Activated CD8-positive, alpha-beta memory T cell treated with anti-CD3 and anti-CD28 coated beads for 36 hours (primary cell): ENCODE measurements at regions not wholly inside any gene's neighbourhood (a gene's known extent, or its start where the extent isn't known, plus 50 kb on each side); places are given as distances from the start of the nearest gene placed in this dataset.

ENCODE experiments used
- CTCF ChIA-PET: fragments of 350-600 bp; sonication (Branson Sonifier 250); formaldehyde crosslinking; loops from one replicate; lab custom pipeline; 2021; ENCODE audit warnings: antibody characterized with exemption; lab: Charles Lee
- POLR2A ChIA-PET: fragments of 350-600 bp; sonication (Branson Sonifier 250); formaldehyde crosslinking; loops from one replicate; lab custom pipeline; 2021; ENCODE audit warnings: antibody characterized with exemption; lab: Charles Lee

- CTCF ChIA-PET = interaction anchor here (0.7 kb wide), 1 partner anchor 804 kb away, joined by 4 read pairs; no protein-coding TSS in a partner anchor
- POLR2A ChIA-PET = no interaction called here
Observed at GRCh38 chr2:226625946-226626345, 173.7 kb downstream of the IRS1 start.

DNA sequence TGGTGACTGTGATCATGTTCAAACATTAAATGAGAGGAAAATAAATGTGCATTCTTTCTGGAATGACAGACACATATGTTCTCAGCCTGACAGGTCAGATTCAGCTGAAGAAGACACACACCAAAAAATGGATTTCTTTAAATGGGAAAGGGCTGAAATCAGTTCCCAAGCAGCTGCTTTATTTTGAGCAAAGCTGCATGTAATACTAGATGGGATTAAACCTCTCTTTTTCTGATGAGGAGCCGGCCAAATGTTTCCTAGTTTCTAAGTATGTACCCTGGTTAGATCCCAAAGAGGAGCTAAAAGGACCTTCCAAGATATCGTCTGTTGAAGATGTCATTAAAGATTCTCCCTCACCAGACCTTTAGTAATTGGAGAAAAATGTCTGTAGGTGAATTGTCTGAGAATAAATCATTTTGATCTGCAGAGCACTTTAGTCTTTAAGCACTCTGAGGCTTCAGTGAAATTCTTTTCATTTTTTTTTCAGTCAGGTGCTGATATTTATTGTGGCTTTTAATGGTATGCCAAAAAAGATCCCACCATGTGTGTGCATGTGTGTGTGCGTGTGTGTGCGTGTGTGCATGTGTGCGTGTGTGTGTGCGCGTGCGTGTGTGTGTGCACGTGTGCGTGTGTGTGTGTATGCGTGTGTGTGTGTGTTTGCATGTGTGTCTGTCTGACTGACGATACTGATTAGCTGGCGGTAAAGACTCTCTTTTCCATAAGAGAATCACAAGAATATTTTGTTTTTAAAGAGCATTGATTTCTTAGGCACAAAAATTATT is 175.8 kb downstream of the IRS1 start:
- ChIA-PET POLR2A (no interaction called here), CTCF (no interaction called here)

GRCh38 chr2:226622484-226622883 is 177.1 kb downstream of the IRS1 start:
- ChIA-PET CTCF (no interaction called here), POLR2A (no interaction called here)

DNA sequence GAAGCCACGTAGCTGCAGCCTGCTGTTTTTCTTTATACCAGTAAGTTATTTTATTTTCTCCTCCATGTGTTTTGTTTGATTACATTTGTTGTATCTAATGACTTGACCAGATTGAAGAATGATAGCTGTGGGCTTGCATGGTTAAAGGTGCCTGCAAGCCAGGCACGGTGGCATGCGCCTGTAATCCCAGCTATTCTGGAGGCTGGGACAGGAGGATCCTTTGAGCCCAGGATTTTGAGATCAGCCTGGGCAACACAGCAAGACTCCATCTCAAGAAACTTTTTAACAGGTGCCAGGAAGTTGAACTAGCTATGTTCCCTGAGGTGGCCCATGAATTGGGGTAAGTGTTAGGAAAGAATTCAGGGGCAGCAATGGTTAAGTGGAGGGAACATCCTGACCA is 179.4 kb downstream of the IRS1 start:
- POLR2A ChIA-PET = no interaction called here
- CTCF ChIA-PET = no interaction called here

DNA sequence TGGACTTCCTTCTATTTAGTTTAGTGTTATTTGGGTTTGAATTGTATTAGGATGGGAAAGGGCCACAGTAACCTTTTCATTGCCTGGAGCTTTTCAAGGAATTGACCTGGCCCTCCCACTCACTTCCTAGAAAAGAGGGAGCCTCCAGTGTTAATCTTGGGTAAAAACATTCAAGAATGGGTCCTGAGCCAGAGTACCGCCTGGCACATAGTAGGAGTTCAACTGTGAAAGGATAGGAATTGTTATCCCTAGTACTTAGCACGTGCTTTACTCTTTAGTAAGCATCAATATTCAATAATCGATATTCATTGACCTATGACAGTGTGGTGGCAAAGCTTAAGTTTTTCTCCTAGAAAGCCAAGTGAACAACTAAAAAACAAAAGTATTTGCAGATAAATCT is 179.9 kb downstream of the IRS1 start:
- ChIA-PET CTCF (no interaction called here), POLR2A (no interaction called here)

DNA sequence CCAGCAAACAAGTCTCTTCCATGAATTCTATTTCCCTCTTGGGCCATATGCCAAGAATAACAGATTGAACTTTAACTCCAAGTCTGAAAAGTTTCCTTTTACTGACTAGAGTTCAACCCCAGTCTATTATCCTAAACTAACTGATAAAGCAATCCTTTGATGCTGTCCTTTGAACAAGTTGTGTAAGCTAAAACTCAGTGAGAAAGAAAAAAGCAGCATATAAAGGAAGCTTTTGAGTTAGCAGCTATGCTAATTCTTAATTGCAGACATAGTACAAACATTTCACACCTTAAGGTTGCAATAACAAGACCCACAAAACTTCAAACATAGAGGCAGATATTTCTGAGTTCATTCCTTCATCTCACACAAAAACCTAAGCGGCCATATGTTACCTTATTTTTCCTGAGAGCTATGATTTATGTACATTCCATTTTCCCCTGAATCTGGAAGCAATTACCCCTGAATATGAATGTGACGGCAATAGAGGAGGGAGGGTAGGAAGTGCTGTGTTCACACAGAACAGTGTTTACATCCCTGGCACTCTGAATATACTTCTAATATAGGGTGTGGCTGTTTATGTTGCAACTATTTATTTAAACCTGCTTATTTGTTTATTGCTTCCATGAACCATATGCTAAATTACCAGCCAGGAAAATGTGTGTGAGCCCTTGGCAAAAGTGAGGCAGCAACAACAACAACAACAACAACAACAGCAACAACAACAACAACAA is 180.6 kb downstream of the IRS1 start:
- CTCF ChIA-PET = no interaction called here
- POLR2A ChIA-PET = no interaction called here

DNA sequence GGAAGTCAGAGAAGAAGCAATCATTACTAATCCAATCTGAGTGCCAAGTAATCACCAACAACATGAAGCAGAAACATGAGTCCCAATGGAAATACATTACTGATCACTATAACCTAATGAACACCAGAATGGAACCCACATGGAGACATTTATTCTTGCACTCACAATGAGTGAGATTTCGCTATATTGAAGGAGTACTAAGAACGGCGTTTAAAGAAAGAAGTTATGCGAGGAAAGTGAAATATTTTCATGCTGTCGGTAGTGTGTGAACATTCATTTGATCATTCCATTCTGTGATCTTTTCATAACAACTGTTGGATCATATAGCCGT is 181.1 kb downstream of the IRS1 start:
- CTCF ChIA-PET = no interaction called here
- POLR2A ChIA-PET = no interaction called here

- ChIA-PET POLR2A (no interaction called here), CTCF (no interaction called here)
Observed at GRCh38 chr2:226615891-226616290, 183.7 kb downstream of the IRS1 start.

- ChIA-PET CTCF (interaction anchor here (0.7 kb wide), 1 partner anchor 103 kb away, joined by 3 read pairs; no protein-coding TSS in a partner anchor), POLR2A (no interaction called here)
Observed at GRCh38 chr2:226611944-226612318, 187.7 kb downstream of the IRS1 start.

DNA sequence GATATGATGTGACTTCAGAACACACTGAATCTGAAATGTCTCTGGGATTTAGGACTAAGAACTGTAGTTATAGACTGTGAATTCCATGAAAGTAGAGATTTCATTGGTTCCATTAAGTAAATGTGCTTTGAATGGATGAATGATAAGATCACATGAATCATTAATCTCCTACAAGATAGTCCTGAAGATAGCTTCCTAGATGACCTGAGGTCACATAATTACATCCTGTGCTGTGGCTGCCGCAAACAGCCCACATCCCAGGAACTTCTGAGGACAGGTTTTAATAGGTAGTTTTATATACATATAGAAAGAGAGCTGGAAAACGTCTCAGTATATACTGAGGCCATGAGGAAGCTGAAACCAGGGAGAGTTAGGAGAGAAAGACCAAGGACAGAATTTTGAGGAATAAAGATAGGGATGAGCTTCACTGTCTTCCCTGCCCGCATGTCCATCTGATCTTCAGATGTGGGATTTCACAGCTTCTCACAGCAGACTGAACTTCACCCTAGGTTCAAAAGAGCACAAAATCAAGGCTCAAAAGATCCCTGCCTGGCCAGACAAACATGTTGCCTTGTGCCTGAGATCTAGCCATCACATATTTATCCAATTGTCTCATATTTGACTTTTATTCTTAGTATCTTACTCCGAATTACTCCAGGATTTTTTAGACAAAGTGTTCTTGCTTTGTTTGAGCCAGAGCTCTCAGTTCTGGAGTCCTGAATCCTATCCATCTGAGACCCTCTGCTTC is 188.2 kb downstream of the IRS1 start:
- CTCF ChIA-PET = interaction anchor here (0.7 kb wide), 1 partner anchor 103 kb away, joined by 3 read pairs; no protein-coding TSS in a partner anchor

DNA sequence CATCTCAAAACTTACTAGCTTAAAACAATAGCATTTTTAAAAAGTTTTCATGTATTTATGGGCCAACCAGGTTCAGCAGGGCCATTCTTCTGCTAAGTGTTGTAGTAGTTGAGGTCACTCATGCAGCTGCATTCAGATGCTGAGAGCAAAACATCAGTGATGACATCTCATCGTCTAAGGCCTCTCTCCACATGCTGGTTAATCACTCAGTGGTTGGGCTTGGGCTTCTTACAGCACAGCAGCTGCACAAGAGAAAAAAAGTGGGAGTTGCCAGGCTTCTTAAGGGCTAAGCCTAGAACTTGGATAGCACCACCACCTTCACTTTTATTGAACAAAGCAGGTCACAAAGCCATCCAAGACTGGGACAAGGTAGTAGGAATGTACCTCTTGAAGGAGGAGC is 190.3 kb downstream of the IRS1 start:
- ChIA-PET POLR2A (no interaction called here), CTCF (no interaction called here)

More for the DNA sequence above, 188.2 kb downstream of the IRS1 start:
- POLR2A ChIA-PET = no interaction called here

GRCh38 chr2:226608451-226608850 is 191.2 kb downstream of the IRS1 start:
- ChIA-PET CTCF (no interaction called here), POLR2A (no interaction called here)

GRCh38 chr2:226607379-226607778 is 192.2 kb downstream of the IRS1 start:
- ChIA-PET CTCF (no interaction called here), POLR2A (no interaction called here)

GRCh38 chr2:226605642-226606041 is 194.0 kb downstream of the IRS1 start:
- ChIA-PET CTCF (no interaction called here), POLR2A (no interaction called here)

DNA sequence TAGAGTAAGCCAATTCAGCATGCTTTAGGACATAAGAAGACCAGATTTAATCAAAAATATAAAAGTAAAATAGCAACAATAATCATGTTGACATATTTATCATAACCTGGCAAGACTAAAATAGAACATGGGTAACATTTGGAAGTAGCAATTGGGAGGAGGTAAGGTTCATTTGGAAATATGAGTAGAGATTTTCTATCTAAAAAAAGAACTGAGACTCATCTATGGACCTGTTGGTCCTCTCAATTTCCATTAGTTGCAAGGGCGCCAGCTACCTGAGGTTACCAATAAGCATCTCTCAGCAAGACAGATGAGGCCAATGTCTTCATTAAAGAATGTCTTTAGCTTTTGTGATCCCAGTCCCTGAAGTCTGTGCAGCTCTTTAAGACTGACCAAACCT is 196.0 kb downstream of the IRS1 start:
- ChIA-PET POLR2A (no interaction called here), CTCF (no interaction called here)

- POLR2A ChIA-PET = no interaction called here
- CTCF ChIA-PET = no interaction called here
Observed at GRCh38 chr2:226601881-226602662, 197.5 kb downstream of the IRS1 start.

GRCh38 chr2:226600802-226601201 is 198.8 kb downstream of the IRS1 start:
- CTCF ChIA-PET = no interaction called here

DNA sequence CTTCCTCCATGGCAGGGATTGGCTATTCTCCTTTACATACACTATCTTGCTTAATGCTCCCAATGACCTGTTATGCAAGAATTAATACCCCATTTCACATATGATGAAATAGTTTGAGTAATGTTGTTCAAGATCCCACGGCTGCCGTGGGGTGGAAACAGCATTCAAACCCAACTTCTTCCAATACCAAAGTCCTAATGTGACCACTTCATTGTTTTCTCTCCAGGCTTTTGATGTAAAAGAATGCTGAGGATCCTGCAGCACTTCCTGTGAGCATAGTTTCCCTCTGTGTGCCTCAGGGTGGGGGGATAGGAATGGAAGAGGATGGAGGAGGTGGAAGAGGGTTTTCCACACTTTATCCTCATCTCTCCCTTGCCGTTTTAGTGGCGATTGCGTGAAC is 199.4 kb downstream of the IRS1 start:
- POLR2A ChIA-PET = no interaction called here

More at GRCh38 chr2:226600802-226601201, 198.8 kb downstream of the IRS1 start:
- POLR2A ChIA-PET = no interaction called here

DNA sequence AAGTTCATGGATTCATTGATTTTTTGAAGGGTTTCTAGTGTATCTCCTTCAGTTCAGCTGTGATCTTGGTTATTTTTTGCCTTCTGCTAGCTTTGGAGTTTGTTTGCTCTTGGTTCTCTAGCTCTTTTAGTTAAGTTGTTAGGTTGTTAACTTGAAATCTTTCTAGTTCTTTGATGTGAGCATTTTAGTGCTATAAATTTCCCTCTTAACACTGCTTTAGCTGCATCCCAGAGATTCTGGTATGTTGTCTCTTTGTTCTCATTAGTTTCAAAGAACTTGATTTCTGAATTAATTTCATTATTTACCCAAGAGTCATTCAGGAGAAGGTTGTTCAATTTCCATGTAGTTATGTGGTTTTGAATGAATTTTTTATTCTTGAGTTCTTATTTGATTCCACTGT is 210.6 kb downstream of the IRS1 start:
- ChIA-PET POLR2A (no interaction called here), CTCF (no interaction called here)

More for the DNA sequence above, 199.4 kb downstream of the IRS1 start:
- CTCF ChIA-PET = no interaction called here

- ChIA-PET POLR2A (no interaction called here), CTCF (no interaction called here)
Observed at GRCh38 chr2:226585130-226585561, 214.5 kb downstream of the IRS1 start.
